ENCODE measurements at regions not wholly inside any gene's neighbourhood (a gene's known extent, or its start where the extent isn't known, plus 50 kb on each side); places are given as distances from the start of the nearest gene placed in this dataset.

- Mint-ChIP-seq H3K27me3 (ENCODE audit: low read depth) (no peaks in the 10 kb centered on the region), H3K4me1 (peaks cover 29% of the 10 kb centered on the region), H3K4me3 (peak overlapping the region; percentile 2), H3K9me3 (no peaks in the 10 kb centered on the region), H3K27ac (peak overlapping the region; percentile 51), H3K36me3 (no peaks in the 10 kb centered on the region)
- TF ChIP-seq CTCF (IDR thresholded peaks at IDR 0.05; ENCODE audit: unreplicated experiment), result no peak
- peak in 1 of 2 experiments; percentile 23 for DNase-seq (ENCODE audit: low spot score in 2 of 2, unreplicated experiment in 2 of 2)
Observed at GRCh38 chr3:90011131-90011530, 903.7 kb downstream of the EPHA3 start.

GRCh38 chr3:90011596-90011995, 904.2 kb downstream of the EPHA3 start:
- Mint-ChIP-seq H3K4me3 (no peak overlapping the region), H3K36me3 (no peaks in the 10 kb centered on the region), H3K27ac (peak overlapping the region; percentile 51), H3K27me3 (ENCODE audit: low read depth) (no peaks in the 10 kb centered on the region), H3K9me3 (no peaks in the 10 kb centered on the region), H3K4me1 (peaks cover 29% of the 10 kb centered on the region)
- no peak for TF ChIP-seq CTCF (IDR thresholded peaks at IDR 0.05; ENCODE audit: unreplicated experiment)
- DNase-seq (ENCODE audit: low spot score in 2 of 2, unreplicated experiment in 2 of 2), result no peak

- no peak for DNase-seq (ENCODE audit: low spot score in 2 of 2, unreplicated experiment in 2 of 2)
- no peaks in the 10 kb centered on the region for H3K27me3 Mint-ChIP-seq (ENCODE audit: low read depth)
- no peak overlapping the region for H3K4me3 Mint-ChIP-seq
- peaks cover 29% of the 10 kb centered on the region for H3K4me1 Mint-ChIP-seq
- H3K27ac Mint-ChIP-seq, result no peak overlapping the region
- no peaks in the 10 kb centered on the region for H3K9me3 Mint-ChIP-seq
- no peak for TF ChIP-seq CTCF (IDR thresholded peaks at IDR 0.05; ENCODE audit: unreplicated experiment)
- no peaks in the 10 kb centered on the region for H3K36me3 Mint-ChIP-seq
Observed at GRCh38 chr3:90011996-90012395, 904.6 kb downstream of the EPHA3 start.

DNA sequence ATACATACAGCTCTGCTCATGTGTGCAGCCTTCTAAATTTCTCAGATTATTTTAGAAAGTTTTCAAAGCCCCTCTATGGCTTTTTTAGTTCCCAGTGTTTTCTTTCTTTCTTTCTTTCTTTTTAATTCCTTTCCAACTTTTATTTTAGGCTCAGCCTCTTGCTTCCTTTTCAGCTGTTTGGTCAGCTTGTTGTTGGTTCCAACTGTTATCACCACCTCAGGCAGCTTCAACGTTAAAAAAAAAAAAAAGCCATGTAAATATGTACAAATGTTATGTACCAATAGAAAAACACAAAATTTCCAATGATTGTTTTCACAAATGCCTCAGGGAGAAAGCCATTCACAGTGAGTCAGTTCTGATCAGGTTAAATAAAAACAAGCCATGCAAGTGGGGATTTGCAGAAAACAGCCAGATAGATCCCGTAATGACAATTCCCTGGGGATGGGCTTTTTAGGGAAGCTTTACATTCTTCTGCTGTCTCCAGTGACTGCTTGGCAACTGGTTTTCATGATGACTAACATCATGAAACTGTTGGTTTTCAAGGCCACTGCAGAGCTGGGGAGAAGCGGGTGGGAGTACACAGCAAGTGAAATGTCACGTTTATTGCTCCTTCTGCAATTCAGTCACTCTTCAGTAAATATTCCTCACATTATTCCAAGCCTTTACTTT, 908.4 kb downstream of the EPHA3 start:
- Mint-ChIP-seq H3K27me3 (ENCODE audit: low read depth) (no peaks in the 10 kb centered on the region), H3K9me3 (no peaks in the 10 kb centered on the region), H3K4me3 (no peak overlapping the region), H3K27ac (peak overlapping the region; percentile 56), H3K4me1 (peaks cover 13% of the 10 kb centered on the region), H3K36me3 (no peaks in the 10 kb centered on the region)
- TF ChIP-seq CTCF (IDR thresholded peaks at IDR 0.05; ENCODE audit: unreplicated experiment), result no peak
- DNase-seq (ENCODE audit: low spot score in 2 of 2, unreplicated experiment in 2 of 2), result no peak

GRCh38 chr3:90016555-90016954, 909.1 kb downstream of the EPHA3 start:
- no peak for DNase-seq (ENCODE audit: low spot score in 2 of 2, unreplicated experiment in 2 of 2)
- Mint-ChIP-seq H3K4me3 (no peak overlapping the region), H3K4me1 (peaks cover 8% of the 10 kb centered on the region), H3K36me3 (no peaks in the 10 kb centered on the region), H3K27me3 (ENCODE audit: low read depth) (no peaks in the 10 kb centered on the region), H3K27ac (no peak overlapping the region), H3K9me3 (no peaks in the 10 kb centered on the region)
- no peak for TF ChIP-seq CTCF (IDR thresholded peaks at IDR 0.05; ENCODE audit: unreplicated experiment)

DNA sequence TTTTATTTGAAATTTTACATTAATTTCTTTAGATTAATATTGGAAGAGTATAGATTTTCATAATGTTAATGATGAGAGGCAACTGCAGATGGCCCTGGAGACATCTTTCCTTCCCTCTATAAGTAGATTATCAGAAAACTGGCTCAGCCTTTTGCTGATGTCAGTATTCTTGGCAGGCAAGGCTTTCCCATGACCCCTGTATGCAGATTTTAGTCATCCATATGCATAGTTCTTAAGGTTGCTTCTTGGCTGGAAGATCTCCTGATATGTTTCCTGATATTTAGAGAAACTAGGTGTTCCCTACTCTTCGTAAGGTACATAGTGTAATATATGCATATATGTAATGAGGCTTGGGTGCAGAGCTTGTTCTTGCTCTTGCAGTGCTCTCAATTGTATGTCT, 911.4 kb downstream of the EPHA3 start:
- Mint-ChIP-seq H3K9me3 (no peaks in the 10 kb centered on the region), H3K27me3 (ENCODE audit: low read depth) (no peaks in the 10 kb centered on the region), H3K36me3 (no peaks in the 10 kb centered on the region), H3K4me3 (no peak overlapping the region), H3K4me1 (peaks cover 3% of the 10 kb centered on the region), H3K27ac (no peak overlapping the region)
- TF ChIP-seq CTCF (IDR thresholded peaks at IDR 0.05; ENCODE audit: unreplicated experiment), result no peak
- DNase-seq (ENCODE audit: low spot score in 2 of 2, unreplicated experiment in 2 of 2), result no peak
